ENCODE measurements at regions not wholly inside any gene's neighbourhood (a gene's known extent, or its start where the extent isn't known, plus 50 kb on each side); places are given as distances from the start of the nearest gene placed in this dataset.

DNA sequence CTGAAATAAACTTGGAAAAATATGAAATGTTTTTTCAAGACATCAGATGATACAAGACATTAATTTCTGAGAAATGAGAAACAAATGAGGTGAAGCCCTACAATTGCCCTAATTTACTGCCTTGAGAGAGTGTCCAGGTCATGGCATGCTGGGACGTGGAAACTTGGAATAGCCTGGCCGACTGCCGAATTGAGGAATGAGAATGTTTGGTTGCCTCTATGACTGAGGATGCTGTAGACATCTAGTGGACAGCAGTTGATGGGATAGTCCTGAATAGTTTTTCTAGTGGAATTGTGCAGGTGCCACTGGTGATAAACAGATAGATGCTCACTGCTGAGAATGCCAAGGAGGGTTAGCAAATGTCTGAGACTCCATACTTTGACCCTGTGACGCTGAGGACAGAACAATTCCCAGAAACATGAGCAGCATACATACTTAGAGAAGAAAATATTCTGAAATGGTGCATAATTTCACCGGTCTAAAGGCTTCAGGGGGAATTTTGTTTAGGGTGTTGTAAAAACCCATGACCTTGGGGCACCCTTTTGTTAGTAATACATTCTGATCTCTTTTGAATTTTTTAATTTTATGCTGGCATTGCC, 56.5 kb upstream of the CWC22 start:
- DNase-seq (ENCODE audit: low read depth, low spot score), result no peak

DNA sequence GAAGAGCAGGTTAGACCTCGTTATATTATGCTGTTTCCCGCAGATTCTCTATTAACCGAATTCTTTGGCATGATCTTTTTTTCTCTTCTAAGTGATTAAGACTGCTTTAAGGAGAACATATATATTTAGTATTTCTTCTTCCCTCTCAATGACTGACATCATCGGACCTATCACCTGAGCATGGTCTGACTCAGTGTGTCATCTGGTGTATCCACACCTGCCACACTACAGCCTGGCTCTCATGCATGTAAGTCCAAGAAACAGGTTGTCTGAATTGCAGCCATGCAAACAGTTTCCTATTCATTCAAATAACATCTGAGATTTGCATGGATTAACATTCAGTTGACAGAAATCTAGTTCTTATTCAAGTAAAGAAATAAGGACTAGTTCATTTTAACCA, 55.1 kb upstream of the CWC22 start:
- DNase-seq (ENCODE audit: low read depth, low spot score), result no peak

GRCh38 chr2:180061546-180061945, 54.4 kb upstream of the CWC22 start:
- no peak for DNase-seq (ENCODE audit: low read depth, low spot score)

DNA sequence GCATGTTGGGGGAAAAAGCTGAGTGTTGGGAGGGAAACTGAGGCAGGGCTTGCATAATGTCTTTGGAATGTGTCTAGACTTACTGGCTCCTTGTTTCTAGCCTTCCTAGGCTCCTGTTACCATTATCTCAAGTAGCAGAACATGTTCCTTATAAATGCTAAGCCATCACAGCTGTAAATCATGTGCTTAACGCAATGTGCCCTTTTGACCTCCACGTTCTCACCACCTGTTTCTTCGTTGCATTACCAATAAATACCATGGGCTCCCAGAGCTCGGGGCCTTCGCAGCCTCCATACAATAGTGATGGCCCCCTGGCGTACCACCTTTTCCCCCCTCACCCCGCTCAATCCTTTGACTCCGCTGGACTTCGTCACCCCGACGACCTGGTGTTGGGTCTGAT, 54.0 kb upstream of the CWC22 start:
- no peak for DNase-seq (ENCODE audit: low read depth, low spot score)

DNA sequence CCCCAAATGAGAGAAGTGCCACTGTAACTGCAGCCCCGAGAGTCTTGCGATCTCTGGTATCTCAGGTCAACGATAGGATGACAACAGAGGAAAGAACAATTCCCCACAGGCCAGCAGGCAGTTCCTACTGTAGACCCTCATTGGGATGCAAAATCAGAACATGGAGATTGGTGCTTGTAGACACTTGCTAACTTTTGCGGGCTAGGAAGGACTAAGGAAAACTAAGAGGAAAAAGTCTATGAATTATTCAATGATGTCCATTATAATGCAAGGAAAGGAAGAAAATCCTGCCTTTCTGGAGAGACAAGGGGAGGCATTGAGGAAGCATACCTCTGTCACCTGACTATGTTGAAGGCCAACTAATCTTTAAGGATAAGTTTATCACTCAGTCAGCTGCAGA, 51.9 kb upstream of the CWC22 start:
- DNase-seq (ENCODE audit: low read depth, low spot score), result no peak

DNA sequence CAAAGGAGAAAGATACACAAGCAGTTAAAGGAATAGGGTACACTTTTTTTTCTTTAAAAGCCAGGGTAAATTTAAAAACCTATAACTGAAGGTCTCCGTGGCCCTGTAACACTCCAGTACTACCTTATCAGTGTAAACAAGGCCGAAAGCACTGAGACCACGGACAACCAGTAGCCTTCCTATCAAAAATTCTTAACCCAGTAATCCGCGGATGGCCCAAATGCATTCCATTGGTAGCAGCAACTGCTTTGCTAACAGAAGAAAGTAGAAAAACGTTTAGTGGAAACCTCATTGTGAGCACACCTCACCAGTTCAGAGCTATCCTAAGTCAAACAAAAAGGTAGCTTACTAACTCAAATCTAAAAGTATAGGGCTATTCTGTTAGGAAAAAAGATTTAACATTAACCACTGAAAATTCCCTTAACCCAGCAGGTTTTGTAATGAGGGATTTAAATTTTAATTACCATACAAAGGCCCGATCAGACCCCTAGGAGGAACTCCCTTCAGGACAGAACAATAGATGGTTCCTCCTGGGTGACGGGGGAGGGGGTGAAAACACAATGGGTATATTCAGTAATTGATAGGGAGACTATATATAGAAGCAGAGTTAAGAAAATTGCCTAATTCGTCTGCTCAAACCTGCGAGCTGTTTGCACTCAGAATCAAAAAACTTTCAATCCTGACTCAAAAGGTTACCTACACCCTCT, 50.8 kb upstream of the CWC22 start:
- no peak for DNase-seq (ENCODE audit: low read depth, low spot score)

All from astrocyte of the hippocampus (primary cell).